Erythroblast (primary cell): ENCODE measurements at regions not wholly inside any gene's neighbourhood (a gene's known extent, or its start where the extent isn't known, plus 50 kb on each side); places are given as distances from the start of the nearest gene placed in this dataset.

Experiments
- DNase-seq, 2 experiments: peaks; one replicate each; lab custom pipeline; 2025; lab: John Stamatoyannopoulos, UW
- GATA1 ChIP-seq: IDR thresholded peaks from 2 replicates; pipeline ENCODE4 v1.6.1; 2011; ENCODE audit warnings: low read depth, mild to moderate bottlenecking, control low read depth, low read length, moderate library complexity
- POLR2A ChIP-seq: IDR thresholded peaks from 2 replicates; pipeline ENCODE4 v1.6.1; 2011; ENCODE audit warnings: mild to moderate bottlenecking, low read length

GRCh38 chr12:124397807-124398577, 103.1 kb downstream of the RFLNA start:
- TF ChIP-seq GATA1 = no peak
- TF ChIP-seq POLR2A = no peak
- peak; percentile 73 to 78 for DNase-seq

- TF ChIP-seq GATA1 = no peak
- TF ChIP-seq POLR2A = no peak
- no peak for DNase-seq
Observed at GRCh38 chr12:124397399-124397679, 102.4 kb downstream of the RFLNA start.

- no peak for TF ChIP-seq GATA1
- TF ChIP-seq POLR2A = no peak
- DNase-seq = peak; percentile 25 to 44
Observed at GRCh38 chr12:124396544-124397398, 101.9 kb downstream of the RFLNA start.

- TF ChIP-seq POLR2A (no peak), GATA1 (no peak)
- DNase-seq = no peak
Observed at GRCh38 chr12:124395986-124396385, 101.1 kb downstream of the RFLNA start.

- no peak for DNase-seq
- TF ChIP-seq POLR2A = no peak
Observed at GRCh38 chr12:124395284-124395752, 100.4 kb downstream of the RFLNA start.

- no peak for TF ChIP-seq GATA1
- no peak for TF ChIP-seq POLR2A
- no peak for DNase-seq
Observed at GRCh38 chr12:124394462-124395128, 99.7 kb downstream of the RFLNA start.

GRCh38 chr12:124393831-124394230, 98.9 kb downstream of the RFLNA start:
- DNase-seq = no peak
- TF ChIP-seq GATA1 (no peak), POLR2A (no peak)

GRCh38 chr12:124393414-124393790, 98.5 kb downstream of the RFLNA start:
- DNase-seq = no peak
- no peak for TF ChIP-seq POLR2A
- TF ChIP-seq GATA1 = no peak

GRCh38 chr12:124392667-124393413, 97.9 kb downstream of the RFLNA start:
- DNase-seq = no peak
- TF ChIP-seq POLR2A = no peak

GRCh38 chr12:124392271-124392666, 97.4 kb downstream of the RFLNA start:
- DNase-seq = peak; percentile 19 to 25
- no peak for TF ChIP-seq GATA1
- no peak for TF ChIP-seq POLR2A

GRCh38 chr12:124391340-124392261, 96.7 kb downstream of the RFLNA start:
- no peak for TF ChIP-seq GATA1
- DNase-seq = peak in 1 of 2 experiments; percentile 6

GRCh38 chr12:124390442-124391097, 95.7 kb downstream of the RFLNA start:
- DNase-seq = no peak
- TF ChIP-seq GATA1 = no peak
